GM23338 (cell line): ENCODE measurements at regions not wholly inside any gene's neighbourhood (a gene's known extent, or its start where the extent isn't known, plus 50 kb on each side); places are given as distances from the start of the nearest gene placed in this dataset.
A peak's percentile ranks its signal among the peaks of the same experiment; 100 is the strongest.

Source experiments
- ATAC-seq: fragments of 200-7000 bp; cut with Tn5 transposase; 3 replicates; pipeline ENCODE4 v1.9.1; 2020
- DNase-seq: peaks from one replicate; pipeline ENCODE4 v3.0.0-alpha.2; 2015; ENCODE audit warnings: low spot score
- H2AFZ ChIP-seq: fragments of 200-600 bp; sonication (generic); 2 replicates; pipeline ENCODE4 v1.8.0; 2016; ENCODE audit warnings: antibody characterized with exemption, mild to moderate bottlenecking, moderate library complexity
- H3F3A ChIP-seq: fragments of 200-600 bp; sonication (generic); replicated peaks from 2 replicates; pipeline ENCODE4 v1.8.0; 2017; ENCODE audit warnings: antibody characterized with exemption, mixed run types, low read depth
- H3K27ac ChIP-seq: fragments of 200-600 bp; sonication (generic); 2 replicates; pipeline ENCODE4 v1.6.1; 2016; ENCODE audit warnings: low read depth
- H3K27me3 ChIP-seq: fragments of 200-600 bp; sonication (generic); 2 replicates; pipeline ENCODE4 v1.8.0; 2016; ENCODE audit warnings: mild to moderate bottlenecking, mixed run types, moderate library complexity; ENCODE audit not compliant: insufficient read depth
- H3K36me3 ChIP-seq: fragments of 200-600 bp; sonication (generic); 2 replicates; pipeline ENCODE4 v1.8.0; 2016; ENCODE audit warnings: mild to moderate bottlenecking; ENCODE audit not compliant: insufficient read depth
- H3K4me1 ChIP-seq: fragments of 200-600 bp; sonication (generic); 2 replicates; pipeline ENCODE4 v1.8.0; 2016; ENCODE audit warnings: mild to moderate bottlenecking, moderate library complexity; ENCODE audit not compliant: insufficient read depth
- H3K4me2 ChIP-seq: fragments of 200-600 bp; sonication (generic); 2 replicates; pipeline ENCODE4 v1.7.1; 2017; ENCODE audit warnings: mixed run types
- H3K4me3 ChIP-seq: fragments of 200-600 bp; sonication (generic); 2 replicates; pipeline ENCODE4 v1.6.1; 2016; ENCODE audit warnings: mixed run types
- H3K79me2 ChIP-seq: fragments of 200-600 bp; sonication (generic); replicated peaks from 2 replicates; pipeline ENCODE4 v1.8.0; 2017; ENCODE audit warnings: mild to moderate bottlenecking; ENCODE audit not compliant: insufficient read depth
- H3K9me2 ChIP-seq: fragments of 200-600 bp; sonication (generic); 2 replicates; pipeline ENCODE4 v1.8.0; 2017; ENCODE audit not compliant: insufficient read depth
- H4K20me1 ChIP-seq: fragments of 200-600 bp; sonication (generic); replicated peaks from 2 replicates; pipeline ENCODE4 v1.8.0; 2017; ENCODE audit warnings: mild to moderate bottlenecking; ENCODE audit not compliant: insufficient read depth
- H3K27ac Mint-ChIP-seq: 2 replicates; pipeline ENCODE4 v1.8.0; 2020; ENCODE audit warnings: inconsistent platforms, mild to moderate bottlenecking, moderate library complexity, mixed read lengths
- H3K27me3 Mint-ChIP-seq: 3 replicates; pipeline ENCODE4 v1.8.0; 2022; ENCODE audit warnings: low read depth, mild to moderate bottlenecking, moderate library complexity, mixed read lengths, inconsistent platforms; ENCODE audit not compliant: insufficient read depth, poor library complexity
- H3K36me3 Mint-ChIP-seq: 3 replicates; pipeline ENCODE4 v1.8.0; 2021; ENCODE audit warnings: low read depth, mild to moderate bottlenecking, inconsistent platforms, moderate library complexity, mixed read lengths
- H3K4me1 Mint-ChIP-seq: 3 replicates; pipeline ENCODE4 v1.8.0; 2020; ENCODE audit warnings: mild to moderate bottlenecking, inconsistent platforms, mixed read lengths
- H3K4me3 Mint-ChIP-seq: 3 replicates; pipeline ENCODE4 v1.8.0; 2021; ENCODE audit warnings: moderate library complexity, mild to moderate bottlenecking, inconsistent platforms, mixed read lengths
- H3K9me3 Mint-ChIP-seq: 3 replicates; pipeline ENCODE4 v1.8.0; 2020; ENCODE audit warnings: moderate library complexity, mild to moderate bottlenecking, inconsistent platforms, mixed read lengths
- CREB1 ChIP-seq: fragments of 250-450 bp; sonication (Bioruptor Pico); IDR thresholded peaks from 2 replicates; pipeline ENCODE4 v1.5.0; 2020; ENCODE audit warnings: low read depth, mild to moderate bottlenecking, moderate library complexity
- EZH2 ChIP-seq: fragments of 200-600 bp; sonication (generic); IDR thresholded peaks from one replicate; pipeline ENCODE4 v1.8.0; 2017; ENCODE audit warnings: antibody characterized with exemption, mild to moderate bottlenecking, low read depth; ENCODE audit not compliant: unreplicated experiment
- JUNB ChIP-seq: IDR thresholded peaks from one replicate; pipeline ENCODE4 v1.6.1; 2016; ENCODE audit warnings: antibody characterized with exemption; ENCODE audit not compliant: unreplicated experiment
- NANOG ChIP-seq: IDR thresholded peaks from 2 replicates; pipeline ENCODE4 v1.6.1; 2016; ENCODE audit warnings: antibody characterized with exemption, borderline replicate concordance
- POLR2AphosphoS5 ChIP-seq: IDR thresholded peaks from 2 replicates; pipeline ENCODE4 v1.6.1; 2016; ENCODE audit warnings: antibody characterized with exemption, low read depth
- STAT1 ChIP-seq: IDR thresholded peaks from one replicate; pipeline ENCODE4 v1.6.1; 2016; ENCODE audit warnings: antibody characterized with exemption; ENCODE audit not compliant: unreplicated experiment
- ZNF331 ChIP-seq: fragments of 250-450 bp; sonication (Bioruptor Pico); IDR thresholded peaks from 2 replicates; pipeline ENCODE4 v1.5.0; 2020; ENCODE audit warnings: low read depth, mild to moderate bottlenecking, moderate library complexity
- ZNF462 ChIP-seq: fragments of 250-450 bp; sonication (Bioruptor Pico); IDR thresholded peaks from 2 replicates; pipeline ENCODE4 v1.5.0; 2020; ENCODE audit warnings: mild to moderate bottlenecking, moderate library complexity

- no peak for TF ChIP-seq ZNF462 (CRISPR knock-in tag)
- TF ChIP-seq NANOG = no peak
- TF ChIP-seq EZH2 = no peak
- TF ChIP-seq JUNB = no peak
- no peak for TF ChIP-seq STAT1
- TF ChIP-seq POLR2AphosphoS5 = no peak
These were observed 72.0 kb upstream of the NEUROD1 start (continued) for GRCh38 chr2:181752301-181752700.

- Histone ChIP-seq H3K27ac (no peak overlapping the region), H2AFZ (peak overlapping the region; percentile 48; the same call in 1 of the 2 replicates)
- TF ChIP-seq CREB1 (CRISPR knock-in tag) (no peak), POLR2AphosphoS5 (no peak), EZH2 (no peak), ZNF462 (CRISPR knock-in tag) (no peak), STAT1 (no peak), ZNF331 (CRISPR knock-in tag) (no peak)
These were observed 73.4 kb upstream of the NEUROD1 start for GRCh38 chr2:181753686-181754085.

More at GRCh38 chr2:181753686-181754085, 73.4 kb upstream of the NEUROD1 start:
- no peak overlapping the region for H3K4me3 Mint-ChIP-seq
- Histone ChIP-seq H3K4me3 (no peak overlapping the region), H3K36me3 (no peaks in the 10 kb centered on the region), H3K4me2 (no peak overlapping the region), H4K20me1 (no peaks in the 10 kb centered on the region), H3F3A (no peaks in the 10 kb centered on the region), H3K4me1 (no peaks in the 10 kb centered on the region), H3K79me2 (no peaks in the 10 kb centered on the region), H3K27me3 (no peaks in the 10 kb centered on the region), H3K9me2 (0 out of 2 replicates have a peak, but pooled peaks cover 7% of the 10 kb centered on the region)
- DNase-seq (peak; percentile 19), ATAC-seq (no peak)
- peaks cover 6% of the 10 kb centered on the region for H3K4me1 Mint-ChIP-seq
- H3K27me3 Mint-ChIP-seq = peaks cover 2% of the 10 kb centered on the region
- no peaks in the 10 kb centered on the region for H3K36me3 Mint-ChIP-seq
- H3K9me3 Mint-ChIP-seq = no peaks in the 10 kb centered on the region
- no peak overlapping the region for H3K27ac Mint-ChIP-seq
